ENCODE measurements at regions not wholly inside any gene's neighbourhood (a gene's known extent, or its start where the extent isn't known, plus 50 kb on each side); places are given as distances from the start of the nearest gene placed in this dataset.

- ChIA-PET CTCF (no interaction called here), POLR2A (ENCODE audit: unreplicated experiment) (no interaction called here)
- H3K36me3 ChIP-seq (ENCODE audit: low read depth, low read length) = no peaks in the 10 kb centered on the region
- no TSS peak for BruUV-seq (replicated peaks)
- no peaks in the 10 kb centered on the region for H3K9me3 ChIP-seq (ENCODE audit: low read length)
- H3K79me2 ChIP-seq (ENCODE audit: low read length) = no peaks in the 10 kb centered on the region
- no peak overlapping the region for H3K4me2 ChIP-seq (ENCODE audit: low read length)
- no peaks in the 10 kb centered on the region for H4K20me1 ChIP-seq (ENCODE audit: low read length)
- TF ChIP-seq EZH2phosphoT487 (IDR thresholded peaks at IDR 0.05; ENCODE audit: borderline replicate concordance, low read length) (no peak), EZH2 (IDR thresholded peaks at IDR 0.05; ENCODE audit: low read length, unreplicated experiment) (no peak), CTCF (conservative IDR thresholded peaks at IDR 0.05; ENCODE audit: low read depth, low read length) (no peak)
- DNase-seq = no peak
- no peak; the same call in 1 of the 2 replicates for ATAC-seq
- no peak overlapping the region for H3K9ac ChIP-seq (ENCODE audit: low read length)
- H3K9me2 ChIP-seq (replicated peaks; ENCODE audit: low read length) = no peaks in the 10 kb centered on the region; the same call in 1 of the 2 replicates
- intact Hi-C loops (cut with micrococcal nuclease) = no loop called here
- no peaks in the 10 kb centered on the region for H3F3A ChIP-seq (ENCODE audit: low read length, unreplicated experiment)
- H2AFZ ChIP-seq (ENCODE audit: low read length) = no peak overlapping the region
- no peaks in the 10 kb centered on the region for H3K27me3 ChIP-seq (ENCODE audit: low read length)
- H3K27ac ChIP-seq (ENCODE audit: low read length) = no peak overlapping the region
- no peak overlapping the region for H3K4me3 ChIP-seq (ENCODE audit: low read length)
- H3K4me1 ChIP-seq (ENCODE audit: insufficient read depth, low read length) = no peaks in the 10 kb centered on the region
Measured at GRCh38 chr14:43914041-43914693, 592.9 kb downstream of the FSCB start.

- Histone ChIP-seq H3K9me3 (ENCODE audit: low read length) (no peaks in the 10 kb centered on the region), H3K4me2 (ENCODE audit: low read length) (no peak overlapping the region), H3F3A (ENCODE audit: low read length, unreplicated experiment) (no peaks in the 10 kb centered on the region), H3K36me3 (ENCODE audit: low read depth, low read length) (no peaks in the 10 kb centered on the region), H3K27ac (ENCODE audit: low read length) (no peak overlapping the region), H3K4me3 (ENCODE audit: low read length) (no peak overlapping the region), H3K9ac (ENCODE audit: low read length) (no peak overlapping the region), H3K79me2 (ENCODE audit: low read length) (no peaks in the 10 kb centered on the region), H4K20me1 (ENCODE audit: low read length) (no peaks in the 10 kb centered on the region), H3K4me1 (ENCODE audit: insufficient read depth, low read length) (no peaks in the 10 kb centered on the region), H2AFZ (ENCODE audit: low read length) (no peak overlapping the region), H3K9me2 (replicated peaks; ENCODE audit: low read length) (no peaks in the 10 kb centered on the region), H3K27me3 (ENCODE audit: low read length) (no peaks in the 10 kb centered on the region)
- intact Hi-C loops (cut with micrococcal nuclease) = no loop called here
- TF ChIP-seq EZH2 (IDR thresholded peaks at IDR 0.05; ENCODE audit: low read length, unreplicated experiment) = no peak
- no peak for TF ChIP-seq CTCF (conservative IDR thresholded peaks at IDR 0.05; ENCODE audit: low read depth, low read length)
- no peak for TF ChIP-seq EZH2phosphoT487 (IDR thresholded peaks at IDR 0.05; ENCODE audit: borderline replicate concordance, low read length)
- BruUV-seq (replicated peaks) = no TSS peak
- CTCF ChIA-PET = no interaction called here
- ATAC-seq (no peak), DNase-seq (no peak)
- POLR2A ChIA-PET (ENCODE audit: unreplicated experiment) = no interaction called here
Measured at GRCh38 chr14:43903209-43903608, 603.9 kb downstream of the FSCB start.

GRCh38 chr14:43901911-43902673 lies 605.0 kb downstream of the FSCB start:
- H3K36me3 ChIP-seq (ENCODE audit: low read depth, low read length) = no peaks in the 10 kb centered on the region
- H2AFZ ChIP-seq (ENCODE audit: low read length) = no peak overlapping the region
- H3K27me3 ChIP-seq (ENCODE audit: low read length) = no peaks in the 10 kb centered on the region
- no peak overlapping the region for H3K9ac ChIP-seq (ENCODE audit: low read length)
- BruUV-seq (replicated peaks) = no TSS peak
- no peaks in the 10 kb centered on the region for H3F3A ChIP-seq (ENCODE audit: low read length, unreplicated experiment)
- no peaks in the 10 kb centered on the region for H3K9me3 ChIP-seq (ENCODE audit: low read length)
- ChIA-PET POLR2A (ENCODE audit: unreplicated experiment) (no interaction called here), CTCF (no interaction called here)
- no peaks in the 10 kb centered on the region for H3K9me2 ChIP-seq (replicated peaks; ENCODE audit: low read length)
- no peaks in the 10 kb centered on the region for H3K4me1 ChIP-seq (ENCODE audit: insufficient read depth, low read length)
- no peak for ATAC-seq
- intact Hi-C loops (cut with micrococcal nuclease) = no loop called here
- no peak overlapping the region for H3K4me2 ChIP-seq (ENCODE audit: low read length)
- TF ChIP-seq CTCF (conservative IDR thresholded peaks at IDR 0.05; ENCODE audit: low read depth, low read length) = no peak
- TF ChIP-seq EZH2 (IDR thresholded peaks at IDR 0.05; ENCODE audit: low read length, unreplicated experiment) = no peak
- no peak for TF ChIP-seq EZH2phosphoT487 (IDR thresholded peaks at IDR 0.05; ENCODE audit: borderline replicate concordance, low read length)
- DNase-seq = no peak
- H3K27ac ChIP-seq (ENCODE audit: low read length) = no peak overlapping the region
- no peaks in the 10 kb centered on the region for H4K20me1 ChIP-seq (ENCODE audit: low read length)
- no peak overlapping the region for H3K4me3 ChIP-seq (ENCODE audit: low read length)
- no peaks in the 10 kb centered on the region for H3K79me2 ChIP-seq (ENCODE audit: low read length)

Data from PC-3 (cell line).